A549 (cell line): ENCODE measurements at regions not wholly inside any gene's neighbourhood (a gene's known extent, or its start where the extent isn't known, plus 50 kb on each side); places are given as distances from the start of the nearest gene placed in this dataset.

ENCODE experiments used
- ATAC-seq, 2 experiments: fragments of 200-7000 bp in 1 of 2; fragments of >200 bp in 1 of 2; cut with Nextera tagmentation in 1 of 2; cut with Tn5 transposase in 1 of 2; 3 replicates each; pipeline versions ENCODE4 v1.8.0 to v1.9.1; 2018 to 2020; ENCODE audit warnings: mild to moderate bottlenecking in 1 of 2, moderate library complexity in 1 of 2
- CTCF ChIA-PET: fragments of 300-600 bp; sonication (Branson Sonifier 250); formaldehyde crosslinking; extraction: SDS; loops from one replicate; lab custom pipeline; 2021; ENCODE audit warnings: antibody characterized with exemption, inconsistent platforms; lab: Yijun Ruan, JAX
- POLR2A ChIA-PET: fragments of 350-600 bp; formaldehyde crosslinking; extraction: SDS; loops from one replicate; lab custom pipeline; 2021; ENCODE audit warnings: antibody characterized with exemption, inconsistent platforms; lab: Yijun Ruan, JAX
- DNase-seq, 2 experiments: peaks; one replicate each; pipeline versions ENCODE4 v3.0.0 to v3.0.0-alpha.2; 2011 to 2016; ENCODE audit warnings: low read depth in 1 of 2, low spot score in 1 of 2
- FAIRE-seq: peaks from 2 replicates; lab custom pipeline; 2011; peaks lifted over from hg19 to GRCh38; lab: Jason Lieb, UNC
- H3K27ac ChIP-seq, 2 experiments: fragments of >200 bp; sonication (Bioruptor Twin); formaldehyde crosslinking; 3 replicates each; pipeline ENCODE4 v1.5.1; 2016 to 2017
- H3K4me1 ChIP-seq: fragments of >200 bp; sonication (Bioruptor Twin); formaldehyde crosslinking; 3 replicates; pipeline ENCODE4 v1.6.1; 2016
- H3K4me2 ChIP-seq: fragments of >200 bp; sonication (Bioruptor Twin); formaldehyde crosslinking; 3 replicates; pipeline ENCODE4 v1.6.1; 2016
- H3K4me3 ChIP-seq: fragments of >200 bp; sonication (Bioruptor Twin); formaldehyde crosslinking; 3 replicates; pipeline ENCODE4 v1.5.1; 2016
- H3K9me3 ChIP-seq: fragments of >200 bp; sonication (Bioruptor Twin); formaldehyde crosslinking; 3 replicates; pipeline ENCODE4 v1.6.1; 2016
- BCL3 ChIP-seq: fragments of >200 bp; sonication (Bioruptor Twin); formaldehyde crosslinking; IDR thresholded peaks from 3 replicates; pipeline ENCODE4 v1.6.1; 2016
- CBX2 ChIP-seq: fragments of 200-600 bp; sonication (generic); IDR thresholded peaks from 2 replicates; pipeline ENCODE4 v1.6.1; 2016; ENCODE audit warnings: low read depth, mild to moderate bottlenecking, borderline replicate concordance
- CEBPB ChIP-seq, 2 experiments: fragments of >200 bp in 1 of 2; sonication (Bioruptor Twin) in 1 of 2; formaldehyde crosslinking in 1 of 2; IDR thresholded peaks; 2 replicates each; pipeline ENCODE4 v1.6.1; 2012 to 2016
- CTCF ChIP-seq: fragments of >200 bp; sonication (Bioruptor Twin); formaldehyde crosslinking; IDR thresholded peaks from 3 replicates; pipeline ENCODE4 v1.5.1; 2016
- EHMT2 ChIP-seq: fragments of 200-600 bp; sonication (generic); IDR thresholded peaks from 2 replicates; pipeline ENCODE4 v1.6.1; 2016; ENCODE audit warnings: antibody characterized with exemption, low read depth, mild to moderate bottlenecking, moderate library complexity
- ELK1 ChIP-seq: fragments of 150-350 bp; IDR thresholded peaks from 2 replicates; pipeline ENCODE4 v1.6.1; 2014; ENCODE audit warnings: low read depth, mild to moderate bottlenecking, low read length
- HDAC2 ChIP-seq: fragments of 200-600 bp; sonication (generic); IDR thresholded peaks from 2 replicates; pipeline ENCODE4 v1.6.1; 2016
- HOXB5 ChIP-seq: fragments of 250-450 bp; sonication (Bioruptor Pico); IDR thresholded peaks from 2 replicates; pipeline ENCODE4 v1.5.0; 2020; ENCODE audit warnings: mild to moderate bottlenecking, moderate library complexity
- JUN ChIP-seq, 2 experiments: fragments of >200 bp; sonication (Bioruptor Twin); formaldehyde crosslinking; IDR thresholded peaks; 2 replicates in 1 of 2; 3 replicates in 1 of 2; pipeline ENCODE4 v1.6.1; 2016 to 2017
- MAFK ChIP-seq: fragments of 450-650 bp; IDR thresholded peaks from 2 replicates; pipeline ENCODE4 v1.6.1; 2014; ENCODE audit not compliant: partially characterized antibody
- NFE2L2 ChIP-seq: fragments of 150-350 bp; conservative IDR thresholded peaks from 2 replicates; pipeline ENCODE4 v1.6.1; 2014; ENCODE audit warnings: low read length
- NPAS2 ChIP-seq: fragments of 250-450 bp; sonication (Bioruptor Pico); IDR thresholded peaks from 2 replicates; pipeline ENCODE4 v1.8.0; 2022; ENCODE audit warnings: mild to moderate bottlenecking, moderate library complexity, borderline replicate concordance
- PBX3 ChIP-seq: IDR thresholded peaks from 2 replicates; pipeline ENCODE4 v1.6.1; 2012
- PHF8 ChIP-seq: fragments of 200-600 bp; sonication (generic); IDR thresholded peaks from 2 replicates; pipeline ENCODE4 v1.6.1; 2016; ENCODE audit warnings: low read depth, mild to moderate bottlenecking, antibody characterized with exemption, moderate library complexity, borderline replicate concordance
- RAD21 ChIP-seq, 2 experiments: fragments of >200 bp in 1 of 2; sonication (Bioruptor Twin) in 1 of 2; formaldehyde crosslinking in 1 of 2; IDR thresholded peaks in 1 of 2; conservative IDR thresholded peaks in 1 of 2; 2 replicates in 1 of 2; 3 replicates in 1 of 2; pipeline ENCODE4 v1.6.1; 2012 to 2018; ENCODE audit warnings: inconsistent platforms in 1 of 2
- RARB ChIP-seq: fragments of 250-450 bp; sonication (Bioruptor Pico); IDR thresholded peaks from 2 replicates; pipeline ENCODE4 v1.8.0; 2021; ENCODE audit warnings: mild to moderate bottlenecking, moderate library complexity
- SMC3 ChIP-seq: fragments of >200 bp; sonication (Bioruptor Twin); formaldehyde crosslinking; IDR thresholded peaks from 3 replicates; pipeline ENCODE4 v1.6.1; 2018; ENCODE audit warnings: inconsistent platforms
- USF2 ChIP-seq: fragments of 450-650 bp; IDR thresholded peaks from 2 replicates; pipeline ENCODE4 v1.6.1; 2014; ENCODE audit warnings: antibody characterized with exemption
- WGBS: methylation state at CpG from one replicate; pipeline ENCODE4 v1.1.6; 2017; ENCODE audit errors: missing lambda C conversion rate; 5-methylcytosine and 5-hydroxymethylcytosine counted together

GRCh38 chr16:13453325-13453724, 466.6 kb upstream of the ERCC4 start:
- DNase-seq, result no peak

GRCh38 chr16:13453938-13454553, 465.9 kb upstream of the ERCC4 start:
- peak in 1 of 2 experiments; percentile 55; a peak in 2 of 6 replicates for ATAC-seq
- ChIA-PET CTCF (interaction anchor here (0.6 to 2.4 kb wide), 10 partner anchors 9 to 1364 kb away, joined by 3 to 12 read pairs (median 4); no protein-coding TSS in a partner anchor), POLR2A (no interaction called here)
- peak; percentile 14 to 16 for DNase-seq
- Histone ChIP-seq H3K4me2 (no peak overlapping the region), H3K4me1 (no peaks in the 10 kb centered on the region), H3K9me3 (no peaks in the 10 kb centered on the region), H3K27ac (no peak overlapping the region), H3K4me3 (no peak overlapping the region)
- no peak for FAIRE-seq
- WGBS, result 7% methylated on average over 10 of the region's 10 CpGs
- TF ChIP-seq CTCF (peak; percentile 56), SMC3 (peak; percentile 37; the same call in 1 of the 3 replicates), JUN (IDR thresholded peaks at IDR 0.05) (no peak), RAD21 (conservative IDR thresholded peaks at IDR 0.05 in 1 of 2, IDR thresholded peaks at IDR 0.05 in 1 of 2) (peak; percentile 53 to 64; a peak in 4 of 5 replicates)

More at GRCh38 chr16:13453325-13453724, 466.6 kb upstream of the ERCC4 start:
- Histone ChIP-seq H3K4me1 (no peaks in the 10 kb centered on the region), H3K27ac (no peak overlapping the region), H3K9me3 (no peaks in the 10 kb centered on the region), H3K4me2 (no peak overlapping the region), H3K4me3 (no peak overlapping the region)
- ChIA-PET POLR2A (no interaction called here), CTCF (interaction anchor here (0.6 to 2.4 kb wide), 7 partner anchors 10 to 1358 kb away, joined by 3 to 12 read pairs (median 4); no protein-coding TSS in a partner anchor)
- ATAC-seq, result no peak
- TF ChIP-seq ELK1 (no peak), CTCF (no peak), HOXB5 (CRISPR knock-in tag) (no peak), RARB (CRISPR knock-in tag) (no peak), EHMT2 (no peak), BCL3 (no peak), NFE2L2 (no peak), USF2 (no peak), PHF8 (no peak), HDAC2 (no peak)
- FAIRE-seq, result no peak
- 5% methylated on average over 2 of the region's 2 CpGs for WGBS

- POLR2A ChIA-PET, result no interaction called here
- Histone ChIP-seq H3K9me3 (no peaks in the 10 kb centered on the region), H3K4me1 (no peaks in the 10 kb centered on the region), H3K4me2 (no peak overlapping the region), H3K27ac (no peak overlapping the region), H3K4me3 (no peak overlapping the region)
- CTCF ChIA-PET, result interaction anchor here (1.4 to 2.0 kb wide), 2 partner anchors 10 to 45 kb away, joined by 3 to 8 read pairs; no protein-coding TSS in a partner anchor
- 2% methylated on average over 5 of the region's 5 CpGs for WGBS
- ATAC-seq, result no peak
- no peak for DNase-seq
- FAIRE-seq, result no peak
- TF ChIP-seq CEBPB (IDR thresholded peaks at IDR 0.05), result no peak
- no peak for TF ChIP-seq MAFK
- no peak for TF ChIP-seq CBX2
- no peak for TF ChIP-seq PBX3
- no peak for TF ChIP-seq USF2
- no peak for TF ChIP-seq NPAS2
- no peak for TF ChIP-seq CTCF
Observed at GRCh38 chr16:13463619-13464018, 456.3 kb upstream of the ERCC4 start.
